ENCODE measurements at regions not wholly inside any gene's neighbourhood (a gene's known extent, or its start where the extent isn't known, plus 50 kb on each side); places are given as distances from the start of the nearest gene placed in this dataset.

DNA sequence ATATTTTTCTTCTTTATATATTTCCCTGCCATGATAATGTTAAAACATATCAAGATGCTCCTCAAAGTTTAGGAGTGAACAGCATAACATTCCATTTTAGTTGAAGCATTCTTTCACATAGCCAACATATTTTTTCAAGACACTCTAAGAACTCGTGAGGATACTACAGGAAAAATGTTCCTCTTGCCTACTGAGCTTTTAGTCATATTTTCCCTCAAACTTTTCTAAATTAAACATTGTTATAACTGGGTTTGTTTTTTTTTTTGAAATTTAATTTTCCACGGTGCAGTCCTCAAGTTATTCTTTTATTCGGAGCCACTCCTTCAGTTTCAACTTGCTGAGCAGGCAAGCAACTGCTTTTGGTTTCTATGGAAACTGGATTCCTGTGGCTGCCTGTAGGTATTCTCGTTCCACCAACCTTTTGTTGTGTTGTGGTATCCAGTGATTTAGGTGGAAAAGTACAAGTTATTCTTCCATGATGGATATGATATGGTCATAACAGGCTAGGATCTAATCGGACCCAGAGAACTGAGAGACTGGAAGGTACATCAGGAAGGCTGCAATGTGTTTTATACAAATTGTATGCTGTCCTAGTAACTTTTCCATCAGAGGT lies 248.0 kb downstream of the TRIML1 start:
- TF ChIP-seq, protein P1, sequence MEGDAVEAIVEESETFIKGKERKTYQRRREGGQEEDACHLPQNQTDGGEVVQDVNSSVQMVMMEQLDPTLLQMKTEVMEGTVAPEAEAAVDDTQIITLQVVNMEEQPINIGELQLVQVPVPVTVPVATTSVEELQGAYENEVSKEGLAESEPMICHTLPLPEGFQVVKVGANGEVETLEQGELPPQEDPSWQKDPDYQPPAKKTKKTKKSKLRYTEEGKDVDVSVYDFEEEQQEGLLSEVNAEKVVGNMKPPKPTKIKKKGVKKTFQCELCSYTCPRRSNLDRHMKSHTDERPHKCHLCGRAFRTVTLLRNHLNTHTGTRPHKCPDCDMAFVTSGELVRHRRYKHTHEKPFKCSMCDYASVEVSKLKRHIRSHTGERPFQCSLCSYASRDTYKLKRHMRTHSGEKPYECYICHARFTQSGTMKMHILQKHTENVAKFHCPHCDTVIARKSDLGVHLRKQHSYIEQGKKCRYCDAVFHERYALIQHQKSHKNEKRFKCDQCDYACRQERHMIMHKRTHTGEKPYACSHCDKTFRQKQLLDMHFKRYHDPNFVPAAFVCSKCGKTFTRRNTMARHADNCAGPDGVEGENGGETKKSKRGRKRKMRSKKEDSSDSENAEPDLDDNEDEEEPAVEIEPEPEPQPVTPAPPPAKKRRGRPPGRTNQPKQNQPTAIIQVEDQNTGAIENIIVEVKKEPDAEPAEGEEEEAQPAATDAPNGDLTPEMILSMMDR (IDR thresholded peaks at IDR 0.05; ENCODE audit: low read length) = no peak
- no peak for TF ChIP-seq EZH2 (optimal IDR thresholded peaks at IDR 0.05; ENCODE audit: low read depth, low read length)
- TF ChIP-seq EZH2phosphoT487 (IDR thresholded peaks at IDR 0.05; ENCODE audit: low read length) = no peak
